ENCODE measurements at regions not wholly inside any gene's neighbourhood (a gene's known extent, or its start where the extent isn't known, plus 50 kb on each side); places are given as distances from the start of the nearest gene placed in this dataset.

DNA sequence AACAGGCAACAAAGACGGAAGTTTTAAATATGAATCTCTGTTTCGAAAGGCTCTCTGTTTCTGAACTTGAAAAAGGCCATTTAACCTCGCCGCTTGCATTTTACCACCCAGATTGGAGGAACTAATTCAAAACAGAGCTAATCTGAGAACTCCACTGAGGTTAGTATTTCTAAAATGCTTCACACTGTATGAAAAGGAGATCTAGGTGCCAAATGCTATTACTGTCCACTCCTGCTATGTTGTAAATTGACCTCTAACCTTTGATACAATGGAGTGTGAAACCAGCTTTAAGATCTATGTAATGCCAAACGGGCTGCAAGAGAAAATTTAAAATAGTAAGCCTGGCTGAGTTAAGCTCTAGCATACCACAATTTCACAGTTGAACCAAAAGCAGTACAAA, 364.5 kb downstream of the IRS1 start:
- DNase-seq (ENCODE audit: low read depth in 3 of 3) = no peak

GRCh38 chr2:226434702-226435101, 364.9 kb downstream of the IRS1 start:
- DNase-seq (ENCODE audit: low read depth in 3 of 3) = no peak

GRCh38 chr2:226431288-226431948, 368.2 kb downstream of the IRS1 start:
- no peak for DNase-seq (ENCODE audit: low read depth in 3 of 3)

GRCh38 chr2:226429476-226429875, 370.1 kb downstream of the IRS1 start:
- no peak for DNase-seq (ENCODE audit: low read depth in 3 of 3)

DNA sequence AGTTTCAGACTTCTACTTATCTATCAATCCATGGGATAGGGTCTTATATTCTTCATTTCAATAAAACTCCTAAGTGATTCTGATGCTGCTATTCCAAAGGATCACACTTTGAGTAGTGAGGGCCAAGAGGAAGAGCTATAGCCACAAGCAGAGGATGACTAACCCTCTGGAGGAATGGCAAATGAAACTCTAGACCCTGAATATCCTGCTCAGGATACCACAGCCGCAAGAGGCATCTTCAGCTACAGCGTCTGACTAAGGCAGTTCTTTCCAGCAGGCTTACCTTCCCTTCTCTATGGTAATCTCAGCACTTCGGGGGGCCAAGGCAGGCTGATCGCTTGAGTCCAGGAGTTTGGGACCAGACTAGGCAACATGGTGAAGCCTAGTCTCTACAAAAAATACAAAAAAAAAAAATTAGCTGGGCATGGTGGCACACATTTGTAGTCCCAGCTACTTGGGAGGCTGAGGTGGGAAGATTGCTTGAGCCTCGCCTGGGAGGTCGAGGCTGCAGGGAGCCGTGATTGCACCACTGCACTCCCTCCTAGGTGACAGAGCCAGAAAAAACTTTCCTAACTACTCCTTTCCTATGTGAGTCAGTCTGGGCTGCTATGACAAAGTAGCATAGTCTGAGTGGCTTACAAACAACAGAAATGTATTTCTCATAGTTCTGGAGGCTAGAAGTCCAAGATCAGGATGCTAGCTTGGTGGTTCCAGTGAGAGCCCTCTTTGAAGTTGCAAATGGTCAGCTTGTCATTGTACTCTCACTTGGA, 371.9 kb downstream of the IRS1 start:
- DNase-seq (ENCODE audit: low read depth in 3 of 3) = no peak

DNA sequence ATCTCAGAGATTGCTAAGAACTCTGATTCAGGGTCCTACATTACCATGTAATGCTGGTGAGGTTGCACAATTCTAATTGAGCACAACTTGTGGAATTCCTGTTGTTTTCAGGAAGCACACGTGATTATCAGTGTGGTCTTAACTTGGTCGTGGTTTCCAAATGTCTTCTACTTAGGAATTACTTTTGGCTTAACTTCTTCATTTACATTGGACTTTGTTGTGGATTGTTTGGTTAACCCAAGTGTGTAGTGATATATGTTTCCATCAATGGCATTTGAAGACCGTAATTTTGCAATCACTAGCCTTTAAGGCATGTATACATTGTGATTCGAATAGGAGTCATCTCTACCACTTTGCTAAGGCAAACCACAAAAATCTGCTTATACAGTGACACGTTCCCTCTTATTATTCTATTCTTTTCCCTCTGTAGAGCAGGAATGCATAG, 373.3 kb downstream of the IRS1 start:
- DNase-seq (ENCODE audit: low read depth in 3 of 3) = no peak

GRCh38 chr2:226424971-226425370, 374.6 kb downstream of the IRS1 start:
- DNase-seq (ENCODE audit: low read depth in 3 of 3) = no peak

DNA sequence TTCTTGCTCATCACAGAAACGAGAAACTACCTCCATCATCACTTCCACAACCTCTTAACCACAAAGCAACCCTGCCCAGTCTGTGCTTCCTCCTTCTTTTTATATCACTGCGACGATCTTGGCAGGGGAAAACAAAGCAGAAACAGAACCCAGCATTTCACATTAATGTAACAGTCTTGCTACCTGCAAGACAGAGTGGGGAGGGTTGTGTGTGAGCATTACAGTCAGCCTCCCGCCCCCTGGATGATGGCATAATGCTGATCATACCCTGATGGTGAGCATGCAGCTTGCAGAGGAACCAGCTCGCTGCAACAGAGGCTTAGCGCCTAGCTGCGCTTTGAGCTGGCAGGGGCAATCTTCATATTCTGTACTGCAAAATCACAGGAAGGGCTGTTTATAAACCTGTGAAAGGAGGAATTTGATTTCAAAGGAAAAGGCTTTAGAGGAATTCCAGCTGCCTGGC, 376.1 kb downstream of the IRS1 start:
- DNase-seq (ENCODE audit: low read depth in 3 of 3) = peak; percentile 6 to 52 (median 28)

GRCh38 chr2:226420646-226421045, 379.0 kb downstream of the IRS1 start:
- DNase-seq (ENCODE audit: low read depth in 3 of 3) = no peak

GRCh38 chr2:226418521-226418920, 381.1 kb downstream of the IRS1 start:
- DNase-seq (ENCODE audit: low read depth in 3 of 3) = no peak

GRCh38 chr2:226414335-226414734, 385.3 kb downstream of the IRS1 start:
- DNase-seq (ENCODE audit: low read depth in 3 of 3) = no peak

DNA sequence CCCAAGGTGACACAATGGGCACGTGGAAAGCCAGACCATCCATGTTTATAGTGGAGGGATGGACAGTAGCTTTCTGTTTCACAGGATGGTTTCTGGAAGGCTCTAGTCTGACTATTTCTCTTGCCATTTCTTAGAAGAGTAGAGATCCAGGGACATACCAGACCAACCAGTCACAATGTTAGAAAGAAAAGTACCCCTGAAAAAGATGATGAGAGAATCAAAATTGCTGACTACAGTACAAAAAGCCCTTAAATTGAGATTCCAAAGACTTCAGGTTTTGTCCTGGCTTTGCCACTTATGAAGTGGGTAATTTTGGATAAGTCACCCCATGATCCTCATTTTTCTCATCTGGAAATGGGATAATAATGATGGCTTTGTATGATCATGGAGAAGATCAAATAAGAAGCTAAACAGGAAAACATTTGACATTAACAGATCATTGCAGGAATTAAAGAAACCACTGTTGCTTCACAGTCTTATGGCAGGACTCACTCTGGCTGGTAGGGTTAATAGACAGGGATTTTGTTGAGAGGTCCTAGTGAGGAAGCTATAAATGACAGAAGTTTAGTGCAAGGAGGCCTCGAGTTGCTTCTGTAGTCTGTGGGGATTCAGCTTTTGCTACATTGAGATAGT, 386.0 kb downstream of the IRS1 start:
- no peak for DNase-seq (ENCODE audit: low read depth in 3 of 3)

DNA sequence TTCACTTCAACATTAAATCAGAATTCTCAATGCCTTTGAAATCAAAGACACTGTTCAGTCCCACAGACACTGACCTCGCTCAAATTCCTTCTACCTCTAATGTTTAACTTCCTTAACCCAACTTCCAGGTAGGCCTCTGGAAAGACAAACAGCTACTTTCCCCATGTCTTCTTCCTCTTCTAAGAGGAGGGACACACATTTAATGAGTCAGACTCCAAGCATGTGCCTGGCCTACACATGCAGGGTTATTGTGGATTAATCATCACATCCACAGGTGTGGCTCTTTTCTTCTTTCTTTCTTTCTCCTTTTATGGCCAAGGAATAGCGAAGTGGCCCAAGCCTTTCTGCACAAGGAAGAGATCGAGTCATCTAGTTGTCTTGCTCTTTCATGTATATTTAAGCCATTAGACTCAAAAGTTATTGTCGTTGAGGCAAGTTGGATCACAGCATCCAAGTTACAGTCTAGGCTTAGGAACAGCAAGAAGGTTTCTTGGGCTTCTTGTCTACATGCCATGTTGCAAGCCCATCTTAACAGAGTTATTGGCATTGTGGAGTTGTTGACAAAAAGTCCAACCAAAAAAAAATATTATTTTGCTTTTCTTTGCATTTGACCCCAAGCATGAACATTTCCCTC, 387.8 kb downstream of the IRS1 start:
- DNase-seq (ENCODE audit: low read depth in 3 of 3) = no peak

DNA sequence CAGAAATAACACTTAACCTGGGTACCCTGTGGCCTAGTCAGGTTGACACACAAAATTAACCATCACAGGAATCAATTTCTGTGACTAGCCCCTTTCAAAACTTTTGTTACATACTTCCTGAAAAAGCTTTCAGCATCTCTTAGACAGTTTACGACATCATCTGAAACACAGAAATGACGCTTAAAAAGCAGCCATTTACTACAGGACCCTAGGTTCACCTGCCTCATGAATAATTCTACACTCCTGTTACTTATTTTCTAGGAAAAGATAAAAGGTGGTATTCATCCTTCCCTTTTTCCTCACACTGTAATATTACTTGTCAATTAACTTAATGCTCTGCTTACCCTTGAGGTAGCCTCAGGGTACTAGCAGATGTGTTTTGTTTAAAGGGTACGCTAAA, 388.4 kb downstream of the IRS1 start:
- no peak for DNase-seq (ENCODE audit: low read depth in 3 of 3)

DNA sequence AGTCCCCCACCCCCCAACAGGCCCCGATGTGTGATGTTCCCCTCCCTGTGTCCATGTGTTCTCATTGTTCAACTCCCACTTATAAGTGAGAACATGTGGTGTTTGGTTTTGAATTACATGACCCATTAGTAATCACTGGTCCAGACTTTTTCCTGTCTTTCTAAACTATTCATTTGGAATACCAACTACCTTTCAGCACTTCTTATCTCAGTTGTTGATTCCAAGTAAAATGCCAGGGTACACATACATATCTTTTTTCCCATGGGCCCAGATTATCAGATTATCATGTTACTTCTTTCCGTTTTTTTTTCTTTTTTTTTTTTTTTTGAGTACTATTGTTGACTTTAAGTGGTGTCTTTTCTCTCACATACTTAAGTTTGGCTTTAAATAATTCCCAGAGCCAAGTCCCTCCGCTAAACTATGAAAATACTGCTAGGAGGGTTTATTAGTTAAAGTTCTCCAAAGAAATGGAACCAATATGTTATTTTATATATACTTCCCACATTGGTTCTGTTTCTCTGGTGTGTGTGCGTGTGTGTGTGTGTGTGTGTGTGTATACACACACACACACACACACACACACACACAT, 389.3 kb downstream of the IRS1 start:
- DNase-seq (ENCODE audit: low read depth in 3 of 3) = no peak

- DNase-seq (ENCODE audit: low read depth in 3 of 3) = no peak
These were observed 390.5 kb downstream of the IRS1 start for GRCh38 chr2:226409134-226409533.

DNA sequence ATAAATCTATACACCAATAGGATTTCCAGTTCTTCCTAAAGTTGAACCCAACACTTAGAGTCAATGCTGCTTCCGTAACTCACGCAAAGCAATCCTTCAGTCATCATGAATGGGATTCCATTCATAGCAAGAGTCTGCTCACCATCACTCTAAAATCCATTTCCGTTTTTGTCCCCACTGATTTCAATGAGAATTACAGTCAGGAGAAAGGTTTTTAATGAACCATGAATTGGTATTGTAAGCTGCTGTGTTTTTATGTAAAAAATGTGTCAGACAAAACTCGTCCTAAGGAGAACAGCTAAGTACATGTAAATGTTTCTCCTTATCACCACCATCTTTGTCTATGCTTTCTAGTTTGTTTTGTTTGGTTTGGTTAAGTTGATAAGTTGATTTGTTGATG, 391.5 kb downstream of the IRS1 start:
- no peak for DNase-seq (ENCODE audit: low read depth in 3 of 3)

DNA sequence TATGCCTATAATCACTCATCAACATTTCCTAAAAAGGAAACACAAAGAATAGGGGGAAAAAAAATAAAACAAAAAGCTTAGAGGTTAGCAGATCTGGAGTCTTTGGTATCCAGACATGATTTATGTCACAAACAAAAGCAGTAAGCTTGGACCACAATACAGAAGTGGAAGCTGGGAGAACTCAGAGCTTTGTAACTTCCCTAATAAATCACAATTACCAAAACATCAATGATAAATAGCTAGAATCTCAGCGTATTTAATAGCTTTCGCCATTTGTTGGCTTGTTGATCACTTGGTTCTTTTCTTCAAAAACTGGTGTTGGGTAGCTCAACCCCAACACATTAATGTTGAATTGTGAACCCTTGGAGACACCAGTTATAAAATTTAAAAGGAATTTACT, 392.5 kb downstream of the IRS1 start:
- no peak for DNase-seq (ENCODE audit: low read depth in 3 of 3)

DNA sequence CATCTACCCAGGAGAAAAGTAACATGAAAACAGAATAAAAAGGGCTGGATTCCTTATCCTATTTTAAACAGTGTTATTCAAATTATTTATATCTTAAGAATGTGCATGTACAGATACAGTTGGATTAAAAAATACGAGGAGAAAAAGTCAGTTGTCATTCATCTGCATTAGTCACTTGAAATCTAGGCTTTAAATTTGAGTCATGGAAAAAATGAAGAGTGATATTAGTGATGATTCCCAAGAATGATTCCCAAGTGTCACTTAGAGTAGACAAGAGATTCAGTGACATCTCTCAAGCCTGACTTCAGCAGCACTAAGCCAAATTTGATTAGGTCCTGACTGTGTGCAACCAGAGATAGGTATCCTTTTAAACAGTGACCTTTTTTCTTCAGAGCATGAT, 394.2 kb downstream of the IRS1 start:
- no peak for DNase-seq (ENCODE audit: low read depth in 3 of 3)

GRCh38 chr2:226403369-226403768, 396.3 kb downstream of the IRS1 start:
- no peak for DNase-seq (ENCODE audit: low read depth in 3 of 3)

GRCh38 chr2:226399006-226399405, 400.6 kb downstream of the IRS1 start:
- no peak for DNase-seq (ENCODE audit: low read depth in 3 of 3)

DNA sequence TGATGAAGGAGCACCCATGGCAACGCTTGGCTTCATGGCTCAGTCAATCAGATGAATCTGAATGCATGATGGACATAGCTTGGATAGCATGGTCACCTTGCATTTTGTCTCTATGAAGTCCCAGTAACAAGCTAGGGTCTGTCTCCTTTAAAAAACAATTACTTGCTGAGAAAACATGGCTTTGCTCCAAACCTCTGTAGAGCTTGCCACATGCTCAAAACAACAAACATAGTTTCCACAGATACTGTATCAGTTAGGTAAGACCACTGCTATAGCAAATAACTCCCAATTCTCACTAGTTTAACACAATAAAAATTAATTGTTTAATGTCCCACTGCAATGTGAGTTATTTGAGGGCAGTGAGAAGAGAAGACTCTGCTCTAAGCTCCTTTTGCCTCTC, 401.0 kb downstream of the IRS1 start:
- no peak for DNase-seq (ENCODE audit: low read depth in 3 of 3)

Data from stimulated activated CD4-positive, alpha-beta T cell treated with anti-CD3 and anti-CD28 coated beads, TNF-alpha, amount 100 ng/mL, for 24 hours (primary cell).